Stomach (tissue), 4 donors: ENCODE measurements at regions not wholly inside any gene's neighbourhood (a gene's known extent, or its start where the extent isn't known, plus 50 kb on each side); places are given as distances from the start of the nearest gene placed in this dataset.

Source experiments
- EP300 ChIP-seq: sonication (generic); formaldehyde crosslinking; IDR thresholded peaks from one replicate; pipeline ENCODE4 v1.6.1; 2017; ENCODE audit warnings: antibody characterized with exemption
- TF ChIP-seq, protein P1 (sequence below), 7 experiments: fragments of 450-650 bp in 4 of 7; fragments of 200-600 bp in 3 of 7; sonication (generic) in 3 of 7; IDR thresholded peaks; one replicate each; pipeline ENCODE4 v1.5.1; 2016 to 2019; ENCODE audit warnings: antibody characterized with exemption in 7 of 7, control low read depth in 2 of 7, mild to moderate bottlenecking in 1 of 7

DNA sequence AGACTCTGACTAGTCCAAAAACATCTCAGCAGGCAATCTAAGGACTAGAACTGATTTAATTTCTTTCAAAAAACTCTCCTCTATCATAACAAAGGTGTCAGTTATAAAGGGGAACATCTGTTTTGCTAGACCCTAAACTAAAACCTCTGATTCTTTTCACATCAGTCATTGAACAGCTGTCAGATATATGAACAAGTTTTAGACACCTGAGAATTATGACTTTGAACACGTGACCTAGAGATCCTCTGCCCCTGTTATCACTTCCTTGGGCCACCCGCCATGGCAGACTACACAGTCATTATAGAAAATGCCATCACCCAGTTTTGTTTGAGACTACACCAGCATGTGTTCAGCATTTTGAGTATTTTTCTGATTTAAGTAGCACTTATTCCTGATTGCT lies 282.3 kb upstream of the TBL1XR1 start:
- TF ChIP-seq, protein P1, sequence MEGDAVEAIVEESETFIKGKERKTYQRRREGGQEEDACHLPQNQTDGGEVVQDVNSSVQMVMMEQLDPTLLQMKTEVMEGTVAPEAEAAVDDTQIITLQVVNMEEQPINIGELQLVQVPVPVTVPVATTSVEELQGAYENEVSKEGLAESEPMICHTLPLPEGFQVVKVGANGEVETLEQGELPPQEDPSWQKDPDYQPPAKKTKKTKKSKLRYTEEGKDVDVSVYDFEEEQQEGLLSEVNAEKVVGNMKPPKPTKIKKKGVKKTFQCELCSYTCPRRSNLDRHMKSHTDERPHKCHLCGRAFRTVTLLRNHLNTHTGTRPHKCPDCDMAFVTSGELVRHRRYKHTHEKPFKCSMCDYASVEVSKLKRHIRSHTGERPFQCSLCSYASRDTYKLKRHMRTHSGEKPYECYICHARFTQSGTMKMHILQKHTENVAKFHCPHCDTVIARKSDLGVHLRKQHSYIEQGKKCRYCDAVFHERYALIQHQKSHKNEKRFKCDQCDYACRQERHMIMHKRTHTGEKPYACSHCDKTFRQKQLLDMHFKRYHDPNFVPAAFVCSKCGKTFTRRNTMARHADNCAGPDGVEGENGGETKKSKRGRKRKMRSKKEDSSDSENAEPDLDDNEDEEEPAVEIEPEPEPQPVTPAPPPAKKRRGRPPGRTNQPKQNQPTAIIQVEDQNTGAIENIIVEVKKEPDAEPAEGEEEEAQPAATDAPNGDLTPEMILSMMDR (IDR thresholded peaks at IDR 0.05), result no peak
- TF ChIP-seq EP300, result no peak
